Right renal cortex interstitium (tissue), 3 donors: ENCODE measurements at regions not wholly inside any gene's neighbourhood (a gene's known extent, or its start where the extent isn't known, plus 50 kb on each side); places are given as distances from the start of the nearest gene placed in this dataset.

Source experiments
- DNase-seq, 3 donors: peaks; one replicate each; pipeline ENCODE4 v3.0.0-alpha.2; 2013; ENCODE audit warnings: low read depth in 3 of 3, low spot score in 2 of 3

DNA sequence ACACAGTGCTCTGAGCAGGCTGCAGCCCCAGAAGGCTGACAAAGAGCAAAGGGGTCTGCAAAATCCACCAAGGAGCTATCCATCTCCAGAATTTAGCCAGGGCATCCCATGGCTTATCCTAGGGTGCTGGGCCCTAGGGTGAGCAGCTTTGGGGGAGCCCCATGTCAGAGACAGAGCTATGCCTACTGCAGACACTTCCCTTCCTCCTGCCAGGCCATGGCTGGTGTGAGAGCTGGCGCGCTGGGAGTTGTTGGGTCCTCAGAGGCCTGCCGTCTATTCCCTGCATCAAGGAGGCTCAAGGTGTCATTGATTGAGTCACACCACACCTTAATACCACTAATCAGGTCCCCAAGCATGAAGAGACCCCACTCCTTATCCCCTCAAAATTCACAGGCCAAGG lies 85.3 kb upstream of the TP53I11 start:
- no peak for DNase-seq

DNA sequence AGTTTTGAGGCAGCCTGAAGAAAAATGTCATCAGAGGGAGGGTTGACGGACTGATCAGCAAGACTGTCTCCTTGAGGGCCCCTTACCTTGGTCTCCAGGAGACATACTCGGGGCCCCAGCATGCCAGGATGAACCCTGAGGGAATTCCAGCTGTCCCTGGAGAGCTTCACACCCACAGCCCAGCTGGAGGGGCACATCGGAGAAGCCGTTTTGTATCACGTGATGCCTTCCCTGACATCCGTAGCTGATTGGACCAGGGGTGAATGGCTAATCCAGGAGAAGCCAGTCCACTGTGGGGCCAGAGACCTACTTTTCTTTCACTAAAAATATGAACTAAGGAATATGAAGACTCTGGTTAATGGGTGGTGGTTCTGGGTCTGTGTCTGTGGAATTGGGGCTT lies 86.0 kb upstream of the TP53I11 start:
- no peak for DNase-seq

DNA sequence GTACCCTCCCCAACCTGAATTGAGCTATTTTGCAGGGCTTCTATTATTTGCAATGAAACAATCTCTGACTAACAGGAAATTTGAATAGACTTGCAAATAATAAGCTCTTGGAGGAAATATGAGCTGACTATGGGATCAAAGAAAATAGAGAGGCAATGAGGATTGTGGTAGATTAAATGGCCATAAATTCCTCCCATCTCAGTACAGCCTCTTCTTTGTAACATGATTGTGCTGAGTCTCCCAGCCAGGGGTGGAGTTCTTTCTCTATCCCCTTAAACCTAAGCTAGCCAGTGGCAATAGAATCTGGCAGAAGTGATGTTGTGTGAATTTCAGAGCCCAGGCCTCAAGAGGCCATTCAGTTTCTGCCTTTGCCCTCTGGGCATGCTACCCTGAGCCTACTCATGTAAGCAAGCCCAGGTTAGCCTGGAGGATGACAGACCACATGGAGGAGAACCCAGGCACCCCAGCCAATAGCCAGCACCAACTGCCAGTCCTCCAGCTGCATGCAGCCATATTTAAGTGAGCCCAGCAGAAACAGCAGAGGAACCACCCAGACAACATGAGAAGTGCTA lies 86.8 kb upstream of the TP53I11 start:
- DNase-seq, result no peak

DNA sequence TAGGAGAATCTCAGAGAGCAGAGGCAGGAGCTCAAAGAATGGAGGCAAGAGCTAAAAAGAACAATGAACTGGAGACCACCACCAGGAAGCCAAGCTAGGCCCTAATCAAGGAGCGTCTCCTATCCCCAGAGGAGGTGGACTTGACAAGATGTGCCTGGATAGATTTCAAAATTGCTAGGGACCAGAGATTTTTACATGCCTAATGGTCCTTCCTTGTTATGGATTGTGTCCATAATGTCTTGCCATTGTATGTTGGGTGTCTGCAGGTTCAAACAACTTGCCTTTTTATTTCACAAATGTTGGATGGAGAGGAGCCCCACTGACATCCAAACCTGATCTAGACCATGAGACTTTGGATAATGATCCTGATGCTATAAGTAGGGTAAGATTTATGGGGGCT lies 88.2 kb upstream of the TP53I11 start:
- DNase-seq, result no peak

DNA sequence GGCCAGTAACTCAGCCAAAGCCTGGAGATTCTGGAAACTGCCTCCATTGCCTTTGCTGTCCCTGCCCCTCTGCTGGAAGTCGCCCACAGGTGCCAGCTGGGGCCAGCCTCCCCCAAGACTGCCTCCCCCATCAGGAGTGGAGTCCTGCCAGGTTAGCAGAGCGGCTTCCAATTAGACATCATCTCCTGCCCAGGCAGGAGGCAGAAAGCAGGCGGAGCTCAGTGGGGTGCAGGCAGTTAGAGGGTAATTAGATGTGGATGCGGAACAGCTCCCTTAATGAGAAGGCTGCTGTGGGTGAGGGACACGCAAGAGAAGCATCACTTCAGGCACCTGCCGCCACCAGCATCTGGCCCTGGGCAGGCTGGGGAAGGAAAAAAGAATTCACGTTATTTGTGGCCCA lies 90.9 kb upstream of the TP53I11 start:
- no peak for DNase-seq

DNA sequence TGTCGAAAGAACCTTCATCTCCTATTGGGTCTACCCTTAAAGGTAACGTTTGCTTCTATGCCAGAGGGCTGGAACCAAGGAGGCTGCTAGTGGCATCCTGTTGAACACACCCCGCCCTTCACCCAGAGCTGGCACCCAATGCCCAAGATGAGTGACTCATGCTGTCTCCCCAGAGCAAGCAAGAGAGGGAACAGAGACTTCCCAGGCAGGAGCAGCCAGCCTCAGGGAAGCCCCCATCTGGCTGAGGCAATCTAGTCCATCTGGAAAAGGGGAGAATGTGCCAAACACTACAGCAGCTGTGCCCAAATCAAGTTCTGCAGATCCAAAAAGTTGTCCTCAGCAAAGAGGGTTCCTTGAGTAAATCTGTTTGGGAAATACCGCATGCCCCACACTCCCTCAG lies 91.9 kb upstream of the TP53I11 start:
- DNase-seq, result no peak

DNA sequence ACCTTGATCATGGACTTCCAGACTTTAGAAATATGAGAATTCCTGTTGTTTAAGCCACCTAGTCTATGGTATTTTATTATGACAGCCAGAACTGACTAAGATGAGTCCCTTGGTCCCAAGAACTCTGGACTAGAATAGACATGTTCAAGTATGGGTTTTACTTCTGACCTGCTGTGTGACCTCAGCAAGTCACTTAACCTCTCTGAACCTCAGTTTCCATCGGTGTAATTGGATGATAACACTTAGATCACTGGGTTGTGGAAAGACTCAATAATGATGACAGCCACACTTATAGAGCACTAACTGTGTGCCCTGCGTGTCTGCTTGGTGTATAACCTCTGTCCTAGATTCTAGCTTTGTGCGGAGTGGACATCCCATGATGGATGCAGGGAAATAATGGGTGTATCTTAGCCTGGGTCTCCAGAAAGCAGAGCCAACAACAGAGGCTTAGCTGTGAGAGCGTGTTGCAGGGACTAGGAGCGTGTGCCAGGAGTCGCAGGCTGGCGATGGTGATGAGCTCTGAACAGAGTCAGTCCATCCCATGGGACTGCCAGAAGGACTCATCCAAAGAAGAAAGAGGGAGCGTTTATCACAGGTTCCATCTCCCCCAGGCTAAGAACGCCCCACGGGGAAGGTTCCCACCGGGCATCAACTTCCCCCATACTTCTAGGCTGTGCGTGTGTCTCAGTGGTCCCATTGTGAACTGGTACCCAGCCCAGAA lies 93.2 kb upstream of the TP53I11 start:
- no peak for DNase-seq

DNA sequence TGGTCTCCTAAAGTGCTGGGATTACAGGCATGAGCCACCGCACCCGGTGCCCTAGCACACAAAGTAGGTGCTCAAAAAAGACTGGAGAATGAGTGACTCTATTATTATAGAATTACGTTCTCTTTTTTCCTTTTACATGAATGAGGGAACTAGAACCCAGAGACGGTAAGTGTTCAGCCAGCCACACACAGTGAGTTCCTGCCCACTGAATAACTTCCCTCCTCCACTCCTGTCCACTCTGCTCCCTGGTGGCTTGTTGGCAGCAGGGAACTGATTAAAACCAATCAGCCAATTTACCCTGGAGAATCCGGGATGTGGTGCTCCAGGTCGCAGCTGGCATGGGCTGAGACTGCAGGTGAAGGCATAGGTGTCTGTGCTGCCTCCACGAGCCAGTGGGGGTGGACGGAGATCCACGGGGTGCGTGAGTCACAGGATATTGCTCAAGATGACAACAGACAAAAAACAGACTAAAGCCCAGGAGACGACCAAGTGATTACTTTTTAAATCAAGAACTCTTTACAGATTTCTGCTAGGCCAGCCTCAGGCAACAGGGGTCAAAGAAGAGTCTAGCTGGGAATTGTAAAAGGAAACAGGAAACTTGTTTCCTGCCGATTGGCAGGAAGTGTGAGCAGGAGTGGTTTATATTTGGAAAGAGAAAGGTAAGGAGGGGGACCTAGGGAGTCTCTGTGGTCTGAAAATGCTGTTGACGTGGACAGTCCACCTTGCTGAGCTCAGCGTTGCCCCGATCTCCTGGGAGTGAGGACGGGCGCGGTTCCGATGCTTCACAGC lies 95.2 kb upstream of the TP53I11 start:
- DNase-seq, result no peak

DNA sequence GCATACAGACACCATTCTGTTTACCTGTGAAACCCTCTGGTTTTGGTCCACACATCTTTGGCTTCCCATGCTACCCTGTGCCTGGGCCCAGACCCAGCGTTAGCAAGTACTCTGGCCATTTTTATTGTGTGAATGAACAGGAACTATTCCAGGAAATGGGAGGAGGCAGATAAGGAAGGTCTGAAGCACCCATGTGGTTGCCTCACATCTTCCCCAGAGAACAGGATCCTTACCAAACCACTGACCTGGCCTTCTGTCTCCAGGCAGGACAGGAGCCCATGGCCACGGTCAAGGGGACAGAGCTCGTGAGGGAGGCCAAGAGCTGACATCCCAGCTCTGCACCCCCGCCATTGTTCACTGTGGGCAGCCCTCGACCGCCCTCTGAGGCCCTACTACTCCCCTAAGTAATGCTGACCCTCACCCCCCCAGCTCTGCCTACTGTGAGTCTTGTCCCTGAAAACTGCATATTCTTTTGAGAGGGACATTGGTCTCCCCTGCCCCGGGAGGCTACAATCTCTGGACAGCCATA lies 97.7 kb upstream of the TP53I11 start:
- DNase-seq, result no peak

DNA sequence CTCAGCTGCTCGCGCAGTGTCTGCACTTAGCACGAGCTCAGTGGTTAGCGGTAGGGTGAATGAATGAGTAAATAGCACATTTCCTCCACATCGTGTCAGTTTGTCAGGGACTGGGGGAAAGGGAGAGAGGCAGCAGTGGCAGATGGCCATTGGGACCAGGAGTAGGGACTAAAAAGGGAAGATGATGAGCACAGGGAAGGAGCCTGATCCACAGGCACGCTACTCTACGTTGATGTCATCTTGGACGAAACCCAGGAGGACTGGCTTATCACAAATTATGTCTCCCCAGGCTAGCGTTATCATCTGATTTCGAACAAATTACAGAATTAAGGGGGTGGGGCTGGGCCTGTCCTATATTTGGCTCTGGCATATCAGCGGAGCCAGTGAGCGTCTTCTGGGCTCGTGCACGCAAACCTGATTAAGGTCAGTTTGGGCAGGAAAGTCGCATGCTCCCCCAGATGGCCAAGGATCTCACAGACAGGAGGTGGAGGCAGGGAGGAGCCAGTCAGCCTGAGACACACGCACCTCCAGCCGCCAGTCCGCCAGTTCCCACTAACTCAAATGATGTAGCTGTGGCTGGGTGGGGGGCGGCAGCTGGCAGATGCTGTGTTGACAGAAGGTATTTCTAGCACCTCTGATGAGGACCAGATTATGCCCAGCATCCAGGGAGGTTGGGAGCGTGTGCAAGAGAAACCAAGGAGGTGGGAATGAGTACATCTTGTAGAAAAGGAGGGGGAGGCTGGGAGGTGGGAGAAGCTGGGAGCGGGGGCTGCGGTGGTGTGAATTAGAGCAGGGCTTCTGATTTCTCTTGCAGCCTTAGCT lies 97.4 kb upstream of the PRDM11 start:
- no peak for DNase-seq

DNA sequence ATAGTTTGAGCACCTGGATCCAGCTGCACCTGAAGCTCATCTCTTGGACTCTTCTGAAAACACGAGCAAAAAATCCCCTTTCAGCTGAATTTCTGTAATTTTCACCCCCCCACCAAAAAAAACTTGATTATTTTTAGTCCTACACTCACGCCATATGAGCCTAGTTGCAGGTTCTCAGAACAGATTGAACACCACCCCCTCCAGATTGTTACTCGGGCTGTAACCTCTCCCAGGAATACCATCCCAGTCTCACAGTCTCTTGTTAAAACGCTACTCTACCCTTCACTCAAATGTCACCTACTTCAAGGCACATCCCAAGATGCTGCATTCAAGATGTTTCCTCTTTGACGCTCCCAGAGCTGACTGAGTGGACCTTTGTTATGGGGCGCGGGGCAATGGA lies 96.3 kb upstream of the PRDM11 start:
- no peak for DNase-seq

DNA sequence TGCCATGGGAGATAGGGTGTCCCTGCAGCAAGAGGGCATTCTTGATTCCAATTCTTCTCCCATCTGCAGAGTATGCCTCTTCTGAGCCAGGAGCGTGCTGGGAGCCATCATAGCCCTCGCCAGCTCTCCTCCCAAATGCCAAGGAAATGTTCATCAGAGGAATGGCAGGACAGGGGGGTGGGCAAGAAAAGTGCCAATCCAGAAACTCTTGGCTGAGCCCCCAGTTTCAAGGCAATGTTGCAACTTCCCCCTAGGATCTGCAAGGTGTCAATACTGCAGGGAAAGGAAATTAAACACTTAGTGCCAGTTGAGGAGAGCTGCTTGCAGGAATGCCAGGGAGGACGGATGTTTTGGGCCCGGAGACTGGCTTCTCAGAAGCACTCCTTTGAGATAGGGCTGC lies 94.8 kb upstream of the PRDM11 start:
- DNase-seq, result no peak

DNA sequence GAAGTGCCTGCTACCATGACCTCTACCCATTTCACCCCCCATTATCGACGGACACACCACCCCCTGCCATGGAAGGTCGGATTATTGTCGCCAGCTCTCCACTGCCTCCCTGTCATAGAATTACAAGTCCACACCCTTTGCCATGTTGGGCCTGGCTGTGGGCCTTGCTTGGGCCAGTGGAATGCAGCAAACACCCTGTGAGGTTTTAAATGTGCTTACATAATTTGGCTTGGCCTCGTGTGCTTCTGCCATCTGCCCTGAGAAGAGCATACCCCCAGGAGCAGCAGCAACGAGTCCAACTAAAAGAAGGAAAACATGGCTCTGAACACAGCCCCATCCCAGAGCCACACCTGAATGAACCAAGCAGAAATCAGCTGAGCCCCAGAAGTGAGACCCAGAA lies 94.1 kb upstream of the PRDM11 start:
- DNase-seq, result no peak

DNA sequence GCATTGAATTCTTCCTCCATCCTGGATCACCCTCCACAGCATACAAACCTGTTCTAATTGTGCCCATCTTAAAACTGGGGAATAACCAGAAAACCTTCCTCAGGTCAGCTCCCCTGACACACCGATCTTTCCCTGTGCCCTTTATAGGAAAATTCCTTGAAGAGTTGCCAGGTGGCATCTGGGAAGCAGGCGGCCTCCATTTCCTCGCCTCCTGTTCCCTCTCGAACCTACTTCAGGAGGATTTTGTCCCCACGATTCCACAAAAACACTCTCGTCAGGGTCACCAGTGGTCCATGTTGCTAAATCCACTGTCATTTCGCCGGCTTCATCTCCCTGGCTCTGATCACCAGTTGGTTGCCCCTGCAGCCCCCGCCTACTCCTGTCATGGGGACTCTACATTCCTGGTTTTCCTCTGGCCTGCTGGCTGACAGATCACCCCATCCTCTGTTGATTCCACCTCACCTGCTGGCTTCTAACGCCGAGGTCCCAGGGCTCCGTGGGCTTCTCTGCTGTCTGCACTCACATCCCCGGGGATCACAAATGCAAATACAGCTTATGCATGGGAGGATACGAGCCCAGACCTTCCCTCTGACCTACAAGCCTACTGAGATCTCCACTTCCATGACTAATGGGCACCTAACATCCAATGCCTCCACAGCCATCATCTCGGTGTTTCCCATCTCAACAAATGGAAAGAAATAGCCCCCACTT lies 92.5 kb upstream of the PRDM11 start:
- DNase-seq, result no peak

DNA sequence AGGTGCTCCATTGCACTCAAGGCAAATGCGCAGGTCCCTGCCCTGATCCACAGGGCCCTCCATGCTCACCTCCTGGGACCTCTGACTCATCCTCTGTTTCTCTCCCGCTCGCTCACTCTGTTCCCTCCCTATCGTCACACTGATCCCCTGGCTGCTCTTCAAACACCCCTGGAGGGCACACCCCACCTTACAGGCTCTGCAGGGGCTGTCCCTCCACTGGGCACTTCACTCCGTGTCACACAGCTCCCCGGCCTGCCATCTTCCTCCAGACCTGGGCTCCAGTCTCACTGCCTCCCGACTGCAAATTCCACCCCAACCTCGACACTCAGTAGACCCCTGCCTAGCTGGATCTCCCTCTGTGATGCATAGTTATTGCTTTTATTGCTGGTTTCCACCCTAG lies 91.5 kb upstream of the PRDM11 start:
- DNase-seq, result no peak

DNA sequence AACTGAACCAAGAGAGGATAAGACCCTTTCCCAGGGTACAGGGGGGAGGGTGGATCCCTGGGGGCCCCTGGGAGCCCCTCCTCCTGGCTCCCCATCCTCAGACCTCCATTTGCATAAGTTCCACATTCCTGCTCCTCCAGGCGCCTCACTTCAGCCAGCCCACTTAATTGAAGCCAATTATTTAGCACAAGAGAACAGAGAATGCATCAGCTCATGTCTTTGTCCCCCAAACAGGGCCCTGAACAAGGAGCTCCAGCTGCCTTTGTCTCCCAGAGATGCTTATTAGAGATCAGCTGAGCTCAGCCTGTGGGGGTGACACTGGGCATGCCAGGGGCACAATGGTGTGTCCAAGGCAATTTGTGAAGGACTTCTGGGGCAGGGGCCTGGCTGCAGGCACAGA lies 89.9 kb upstream of the PRDM11 start:
- no peak for DNase-seq

DNA sequence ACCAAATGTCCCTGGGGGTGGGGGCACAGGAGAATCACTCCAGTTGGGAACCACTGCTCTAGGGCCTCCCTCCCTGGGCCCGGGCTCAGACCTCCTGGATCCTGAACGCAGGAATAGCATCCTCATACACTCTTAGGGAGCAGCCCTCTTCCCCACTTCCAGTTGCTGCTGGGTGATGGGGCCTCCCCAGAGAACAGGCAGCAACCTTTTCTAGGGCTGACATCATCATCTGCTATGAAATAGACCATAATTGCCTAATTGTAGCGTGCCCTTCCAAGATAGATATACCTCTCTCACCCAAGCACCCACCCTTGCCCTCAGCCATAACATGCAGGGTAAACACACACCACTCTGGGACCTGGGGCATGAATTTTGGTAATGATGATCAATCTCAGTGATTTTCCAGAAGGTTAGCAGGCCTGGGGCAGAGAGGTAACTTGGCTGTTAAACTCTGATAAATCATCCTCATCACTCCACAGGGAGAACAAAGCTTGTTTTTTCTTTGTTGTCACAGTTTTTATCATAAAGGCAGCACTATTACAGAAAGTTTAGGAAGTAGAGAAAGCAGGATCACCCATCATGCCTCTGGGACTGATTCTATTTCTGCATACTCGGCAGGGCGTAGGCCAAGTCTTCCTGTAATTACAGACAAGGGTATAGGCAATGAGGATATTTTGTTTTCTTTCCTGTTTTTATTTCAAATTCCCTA lies 88.3 kb upstream of the PRDM11 start:
- DNase-seq, result no peak

DNA sequence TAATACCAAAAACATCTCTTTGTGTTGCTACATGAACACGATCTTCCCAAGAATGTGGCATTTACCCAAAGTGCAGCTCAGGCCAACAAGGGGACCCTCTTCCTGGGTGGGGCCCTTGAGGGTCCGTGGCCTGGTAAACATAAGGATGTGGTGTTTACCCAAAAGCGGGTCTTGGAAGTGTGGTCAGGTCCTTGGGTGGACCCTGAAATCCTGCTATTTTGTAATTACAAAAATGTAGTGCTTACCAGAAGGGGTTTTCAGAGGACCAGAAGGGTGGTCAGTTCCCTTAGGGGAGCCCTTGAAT lies 87.8 kb upstream of the PRDM11 start:
- no peak for DNase-seq

DNA sequence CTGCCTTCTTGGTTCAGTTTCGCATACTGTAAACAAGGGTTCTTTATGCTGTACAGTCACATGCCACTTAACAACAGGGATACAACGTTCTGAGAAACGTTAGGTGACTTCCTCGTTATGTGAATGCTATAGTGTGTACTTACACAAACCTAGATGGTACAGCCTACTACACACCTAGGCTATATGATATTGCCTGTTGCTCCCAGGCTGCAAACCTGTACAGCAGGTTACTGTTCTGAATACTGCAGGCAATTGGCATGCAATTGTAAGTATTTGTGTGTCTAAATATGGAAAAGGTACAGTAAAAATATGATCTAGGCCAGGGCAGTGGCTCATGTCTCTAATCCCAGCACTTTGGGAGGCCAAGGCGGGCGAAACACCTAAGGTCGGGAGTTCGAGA lies 85.7 kb upstream of the PRDM11 start:
- DNase-seq, result no peak

DNA sequence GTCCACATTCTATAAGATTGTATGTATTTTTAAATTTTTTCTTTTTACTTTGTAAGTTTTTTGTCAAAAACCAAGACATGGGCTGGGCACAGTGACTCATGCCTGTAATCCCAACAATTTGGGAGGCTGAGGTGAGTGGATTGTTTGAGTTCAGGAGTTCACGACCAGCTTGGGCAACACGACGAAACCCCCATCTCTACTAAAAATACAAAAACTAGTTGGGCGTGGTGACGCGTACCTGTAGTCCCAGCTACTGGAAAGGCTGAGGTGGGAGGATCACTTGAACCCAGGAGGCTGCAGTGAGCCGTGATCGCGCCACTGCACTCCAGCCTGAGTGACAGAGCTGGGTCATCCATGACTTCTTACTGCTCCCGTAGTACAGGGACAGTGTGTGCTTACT lies 84.8 kb upstream of the PRDM11 start:
- DNase-seq, result no peak
